Left ventricle myocardium inferior (tissue), 1 donor: ENCODE measurements at regions not wholly inside any gene's neighbourhood (a gene's known extent, or its start where the extent isn't known, plus 50 kb on each side); places are given as distances from the start of the nearest gene placed in this dataset.
A peak's percentile ranks its signal among the peaks of the same experiment; 100 is the strongest.

Experiments
- DNase-seq: peaks from one replicate; pipeline ENCODE4 v3.0.0-alpha.2; 2020
- H3K27ac ChIP-seq: fragments of 200-600 bp; replicated peaks from 2 replicates; pipeline ENCODE4 v1.8.0; 2021
- H3K27me3 ChIP-seq: fragments of 200-600 bp; 2 replicates; pipeline ENCODE4 v1.8.0; 2021; ENCODE audit warnings: low read depth
- H3K36me3 ChIP-seq: fragments of 200-600 bp; 2 replicates; pipeline ENCODE4 v1.8.0; 2021
- H3K4me1 ChIP-seq: fragments of 200-600 bp; 2 replicates; pipeline ENCODE4 v1.8.0; 2021
- H3K4me3 ChIP-seq: fragments of 200-600 bp; 2 replicates; pipeline ENCODE4 v1.8.0; 2021; ENCODE audit warnings: mild to moderate bottlenecking, moderate library complexity
- H3K9me3 ChIP-seq: fragments of 200-600 bp; replicated peaks from 2 replicates; pipeline ENCODE4 v1.8.0; 2021
- intact Hi-C: fragments of 100-400 bp; cut with micrococcal nuclease; formaldehyde crosslinking; loops from one replicate; pipeline ENCODE4 v1.11.0; 2022
- TF ChIP-seq, protein P1 (sequence below): fragments of 200-600 bp; IDR thresholded peaks from 2 replicates; pipeline ENCODE4 v1.8.0; 2021; ENCODE audit warnings: antibody characterized with exemption, mild to moderate bottlenecking, borderline replicate concordance
- donor health status: DM: no; HTN: yes; CAD: no; lungs with severe emphysema.

DNA sequence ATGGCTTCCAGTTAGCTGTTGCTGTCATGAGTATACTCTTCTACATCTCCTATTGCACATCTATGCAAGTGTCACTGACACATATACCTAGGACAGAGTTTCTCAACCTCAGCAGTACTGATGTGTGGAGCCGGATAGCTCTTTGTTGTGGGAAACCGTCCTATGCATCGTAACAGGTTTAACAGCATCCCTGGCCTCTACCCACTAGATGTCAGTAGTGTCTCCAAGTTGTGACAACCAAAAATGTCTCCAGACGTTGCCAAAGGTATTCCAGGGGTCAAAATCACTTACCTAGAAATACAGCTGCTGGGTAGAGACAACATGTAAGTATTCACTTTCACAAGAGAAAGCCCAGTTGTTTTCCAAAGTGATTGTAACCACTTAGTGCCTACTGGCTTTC lies 637.6 kb downstream of the RNF144B start:
- TF ChIP-seq, protein P1, sequence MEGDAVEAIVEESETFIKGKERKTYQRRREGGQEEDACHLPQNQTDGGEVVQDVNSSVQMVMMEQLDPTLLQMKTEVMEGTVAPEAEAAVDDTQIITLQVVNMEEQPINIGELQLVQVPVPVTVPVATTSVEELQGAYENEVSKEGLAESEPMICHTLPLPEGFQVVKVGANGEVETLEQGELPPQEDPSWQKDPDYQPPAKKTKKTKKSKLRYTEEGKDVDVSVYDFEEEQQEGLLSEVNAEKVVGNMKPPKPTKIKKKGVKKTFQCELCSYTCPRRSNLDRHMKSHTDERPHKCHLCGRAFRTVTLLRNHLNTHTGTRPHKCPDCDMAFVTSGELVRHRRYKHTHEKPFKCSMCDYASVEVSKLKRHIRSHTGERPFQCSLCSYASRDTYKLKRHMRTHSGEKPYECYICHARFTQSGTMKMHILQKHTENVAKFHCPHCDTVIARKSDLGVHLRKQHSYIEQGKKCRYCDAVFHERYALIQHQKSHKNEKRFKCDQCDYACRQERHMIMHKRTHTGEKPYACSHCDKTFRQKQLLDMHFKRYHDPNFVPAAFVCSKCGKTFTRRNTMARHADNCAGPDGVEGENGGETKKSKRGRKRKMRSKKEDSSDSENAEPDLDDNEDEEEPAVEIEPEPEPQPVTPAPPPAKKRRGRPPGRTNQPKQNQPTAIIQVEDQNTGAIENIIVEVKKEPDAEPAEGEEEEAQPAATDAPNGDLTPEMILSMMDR = peak; percentile 70
- Histone ChIP-seq H3K27ac (no peak overlapping the region), H3K27me3 (no peaks in the 10 kb centered on the region), H3K9me3 (no peaks in the 10 kb centered on the region), H3K36me3 (no peaks in the 10 kb centered on the region), H3K4me1 (no peaks in the 10 kb centered on the region), H3K4me3 (no peak overlapping the region)
- intact Hi-C loops = no loop called here
- no peak for DNase-seq

DNA sequence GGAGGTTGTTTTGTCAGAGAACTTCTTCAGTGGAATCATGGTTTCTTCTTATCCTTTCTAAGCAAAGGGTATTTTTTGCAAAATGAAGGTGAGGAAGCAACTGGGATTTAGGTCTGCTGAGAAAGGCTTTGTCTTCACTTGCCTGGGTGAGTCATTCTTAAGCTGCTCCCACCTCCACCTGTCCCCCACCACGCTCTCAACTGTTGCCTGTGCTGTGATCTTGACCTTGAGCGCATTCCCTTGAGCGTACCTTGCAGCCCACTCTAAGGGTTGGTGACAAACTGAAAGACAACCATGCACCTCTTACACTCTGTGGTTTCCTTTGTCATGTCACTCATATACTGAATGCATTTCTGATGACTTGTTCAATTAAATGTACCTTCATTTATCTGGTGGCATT lies 641.1 kb downstream of the RNF144B start:
- TF ChIP-seq, protein P1 = no peak
- intact Hi-C loops = no loop called here
- H3K36me3 ChIP-seq = no peaks in the 10 kb centered on the region

DNA sequence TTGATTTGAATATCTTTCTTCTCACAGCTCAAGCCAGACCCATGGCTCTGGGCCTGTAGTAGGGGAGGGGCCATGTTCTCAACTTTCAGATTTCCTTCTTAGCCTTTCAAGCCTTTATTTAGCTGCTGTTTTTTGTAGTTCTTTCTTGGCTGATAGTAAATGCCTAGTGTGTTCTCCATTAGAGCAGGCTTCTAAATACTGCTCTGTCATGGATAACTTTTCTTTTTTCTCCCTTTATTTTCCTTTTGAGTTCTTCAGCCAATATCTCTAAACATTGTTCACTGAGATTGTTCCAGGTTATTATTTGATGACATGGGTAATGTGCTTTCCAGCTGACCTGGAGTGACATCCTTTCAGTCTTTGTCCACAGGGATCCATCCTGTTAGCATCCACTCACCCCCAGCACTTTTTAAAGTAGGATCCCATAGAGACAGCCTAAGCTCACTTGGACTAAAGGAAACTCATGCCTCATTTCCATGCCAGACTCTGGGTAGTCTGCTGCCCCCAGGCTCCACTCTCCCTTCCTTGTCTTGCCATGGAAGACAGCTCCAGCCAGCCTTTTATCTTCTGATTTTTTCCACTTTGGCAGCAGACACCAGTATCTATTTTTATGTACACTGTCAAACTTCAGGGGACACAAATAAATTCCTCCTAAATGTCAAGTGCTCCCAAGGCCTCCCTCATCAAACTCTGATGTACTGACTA lies 645.6 kb downstream of the RNF144B start:
- TF ChIP-seq, protein P1 = no peak
- no peaks in the 10 kb centered on the region for H3K36me3 ChIP-seq
- peaks cover 45% of the 10 kb centered on the region for H3K4me1 ChIP-seq
- H3K27ac ChIP-seq = peak overlapping the region; percentile 52
- no peaks in the 10 kb centered on the region for H3K9me3 ChIP-seq
- H3K4me3 ChIP-seq = no peak overlapping the region
- intact Hi-C loops = no loop called here
- no peaks in the 10 kb centered on the region for H3K27me3 ChIP-seq
- DNase-seq = no peak

More for the DNA sequence above, 641.1 kb downstream of the RNF144B start:
- Histone ChIP-seq H3K4me1 (peaks cover 13% of the 10 kb centered on the region), H3K27ac (no peak overlapping the region), H3K9me3 (no peaks in the 10 kb centered on the region), H3K4me3 (no peak overlapping the region), H3K27me3 (no peaks in the 10 kb centered on the region)
- no peak for DNase-seq

DNA sequence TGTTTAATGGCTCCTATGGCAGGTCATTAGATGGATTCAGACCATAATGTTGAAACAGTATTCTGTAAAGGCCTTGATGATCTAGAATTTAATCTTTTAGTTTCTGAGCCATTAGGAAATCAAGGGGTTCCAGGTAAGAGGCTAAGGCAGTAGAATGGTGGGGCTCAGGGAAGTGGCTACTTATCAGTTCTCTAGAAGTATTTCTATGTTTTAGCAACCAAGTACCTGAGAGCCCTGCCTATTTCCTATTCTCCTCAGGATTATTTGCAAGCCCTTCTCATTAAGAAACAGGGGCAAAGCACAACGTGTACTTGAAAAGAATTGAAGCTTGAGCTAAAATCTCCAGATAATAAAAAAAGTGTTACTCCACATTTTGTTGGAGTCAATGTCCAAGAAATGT lies 646.5 kb downstream of the RNF144B start:
- TF ChIP-seq, protein P1 = no peak
- Histone ChIP-seq H3K27ac (peak overlapping the region; percentile 52), H3K9me3 (no peaks in the 10 kb centered on the region), H3K4me3 (no peak overlapping the region), H3K27me3 (no peaks in the 10 kb centered on the region), H3K4me1 (peaks cover 45% of the 10 kb centered on the region), H3K36me3 (no peaks in the 10 kb centered on the region)
- intact Hi-C loops = no loop called here
- no peak for DNase-seq

DNA sequence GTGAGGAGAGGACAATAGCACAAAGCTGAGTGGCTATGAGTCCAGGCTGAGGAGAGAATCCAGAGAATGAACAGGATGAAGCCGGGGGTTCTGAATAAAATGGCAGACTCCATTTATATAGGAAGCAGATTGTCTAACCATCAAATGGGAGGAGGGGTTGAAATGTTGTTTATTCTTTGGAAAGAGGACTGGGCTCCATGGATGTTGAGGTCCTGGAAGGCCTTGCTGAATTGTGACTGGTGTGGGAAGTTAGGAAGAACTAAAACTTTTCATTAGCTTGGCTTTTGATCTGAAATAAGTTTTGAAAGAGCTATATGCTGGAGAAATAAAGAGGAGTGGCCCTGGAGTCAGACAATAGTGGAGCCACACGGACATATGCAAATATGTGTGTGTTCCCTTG lies 647.8 kb downstream of the RNF144B start:
- Histone ChIP-seq H3K4me1 (peaks cover 45% of the 10 kb centered on the region), H3K4me3 (no peak overlapping the region), H3K27me3 (no peaks in the 10 kb centered on the region), H3K9me3 (no peaks in the 10 kb centered on the region), H3K27ac (peak overlapping the region; percentile 6), H3K36me3 (no peaks in the 10 kb centered on the region)
- intact Hi-C loops = no loop called here
- TF ChIP-seq, protein P1 = no peak
- no peak for DNase-seq
